SK-N-MC (cell line): ENCODE measurements at regions not wholly inside any gene's neighbourhood (a gene's known extent, or its start where the extent isn't known, plus 50 kb on each side); places are given as distances from the start of the nearest gene placed in this dataset.

Experiments used
- EZH2 ChIP-seq: fragments of 200-600 bp; sonication (generic); IDR thresholded peaks from one replicate; pipeline ENCODE4 v1.6.1; 2017; ENCODE audit warnings: antibody characterized with exemption
- FOXP2 ChIP-seq: optimal IDR thresholded peaks from 2 replicates; pipeline ENCODE3; 2011; ENCODE audit warnings: mild to moderate bottlenecking, moderate library complexity; ENCODE audit not compliant: insufficient read depth; ENCODE audit errors: extremely low read length, control extremely low read depth
- POLR2AphosphoS5 ChIP-seq: IDR thresholded peaks from 2 replicates; pipeline ENCODE4 v1.6.1; 2012; ENCODE audit warnings: mild to moderate bottlenecking, low read depth, low read length, borderline replicate concordance

- TF ChIP-seq EZH2 (no peak), POLR2AphosphoS5 (no peak), FOXP2 (no peak)
These were observed 360.4 kb upstream of the CPEB2 start for GRCh38 chr4:14641871-14642270.
